Osteocyte (in vitro differentiated cells): ENCODE measurements at regions not wholly inside any gene's neighbourhood (a gene's known extent, or its start where the extent isn't known, plus 50 kb on each side); places are given as distances from the start of the nearest gene placed in this dataset.

ENCODE experiments used
- DNase-seq: peaks from one replicate; pipeline ENCODE4 v3.0.0; 2021; ENCODE audit warnings: mixed read lengths; ENCODE audit not compliant: unreplicated experiment; ENCODE audit errors: extremely low spot score
- H3K27ac Mint-ChIP-seq: one replicate; pipeline ENCODE4 v1.8.0; 2021; ENCODE audit warnings: mild to moderate bottlenecking, mixed read lengths; ENCODE audit not compliant: unreplicated experiment
- H3K27me3 Mint-ChIP-seq: one replicate; pipeline ENCODE4 v1.8.0; 2021; ENCODE audit warnings: mixed read lengths; ENCODE audit not compliant: unreplicated experiment
- H3K36me3 Mint-ChIP-seq: one replicate; pipeline ENCODE4 v1.8.0; 2021; ENCODE audit warnings: mixed read lengths; ENCODE audit not compliant: unreplicated experiment
- H3K4me1 Mint-ChIP-seq: one replicate; pipeline ENCODE4 v1.8.0; 2021; ENCODE audit warnings: mixed read lengths; ENCODE audit not compliant: unreplicated experiment
- H3K4me3 Mint-ChIP-seq: one replicate; pipeline ENCODE4 v1.8.0; 2021; ENCODE audit warnings: mild to moderate bottlenecking, moderate library complexity, mixed read lengths; ENCODE audit not compliant: unreplicated experiment
- H3K9me3 Mint-ChIP-seq: one replicate; pipeline ENCODE4 v1.8.0; 2021; ENCODE audit warnings: mixed read lengths; ENCODE audit not compliant: unreplicated experiment
- TF ChIP-seq, protein P1 (sequence below): fragments of 200-600 bp; sonication (generic); IDR thresholded peaks from 2 replicates; pipeline ENCODE4 v1.5.0; 2021; ENCODE audit warnings: antibody characterized with exemption, mild to moderate bottlenecking, moderate library complexity

DNA sequence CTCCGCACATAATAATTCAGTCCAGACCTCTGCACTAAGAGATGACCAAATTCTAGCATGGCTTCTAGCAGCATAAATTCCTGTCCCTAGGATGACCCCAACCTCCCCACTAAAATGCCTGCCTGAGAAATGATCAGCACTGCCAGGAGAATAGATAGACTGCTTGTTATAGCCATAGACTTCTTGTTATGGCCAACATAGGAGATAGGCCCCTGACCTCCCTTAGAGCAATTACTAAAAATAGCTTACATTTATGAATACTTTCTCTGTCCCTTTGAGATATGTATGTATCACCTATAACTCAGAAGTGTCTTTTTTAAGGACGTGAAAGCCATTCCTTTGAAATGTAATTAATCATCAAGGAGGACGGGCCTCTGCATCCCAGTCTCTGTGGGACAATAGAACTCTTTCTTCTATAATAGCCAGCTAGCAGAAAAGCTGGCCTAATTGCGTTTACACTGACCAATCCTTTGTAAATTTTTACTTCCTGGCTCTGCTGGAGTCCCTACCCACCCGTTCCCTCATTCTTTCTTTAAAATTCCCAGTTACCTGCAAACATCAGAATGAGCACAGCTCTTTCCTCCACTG lies 1002.7 kb downstream of the CDH18 start:
- no peaks in the 10 kb centered on the region for H3K4me1 Mint-ChIP-seq
- no peak for DNase-seq
- no peaks in the 10 kb centered on the region for H3K36me3 Mint-ChIP-seq
- TF ChIP-seq, protein P1, sequence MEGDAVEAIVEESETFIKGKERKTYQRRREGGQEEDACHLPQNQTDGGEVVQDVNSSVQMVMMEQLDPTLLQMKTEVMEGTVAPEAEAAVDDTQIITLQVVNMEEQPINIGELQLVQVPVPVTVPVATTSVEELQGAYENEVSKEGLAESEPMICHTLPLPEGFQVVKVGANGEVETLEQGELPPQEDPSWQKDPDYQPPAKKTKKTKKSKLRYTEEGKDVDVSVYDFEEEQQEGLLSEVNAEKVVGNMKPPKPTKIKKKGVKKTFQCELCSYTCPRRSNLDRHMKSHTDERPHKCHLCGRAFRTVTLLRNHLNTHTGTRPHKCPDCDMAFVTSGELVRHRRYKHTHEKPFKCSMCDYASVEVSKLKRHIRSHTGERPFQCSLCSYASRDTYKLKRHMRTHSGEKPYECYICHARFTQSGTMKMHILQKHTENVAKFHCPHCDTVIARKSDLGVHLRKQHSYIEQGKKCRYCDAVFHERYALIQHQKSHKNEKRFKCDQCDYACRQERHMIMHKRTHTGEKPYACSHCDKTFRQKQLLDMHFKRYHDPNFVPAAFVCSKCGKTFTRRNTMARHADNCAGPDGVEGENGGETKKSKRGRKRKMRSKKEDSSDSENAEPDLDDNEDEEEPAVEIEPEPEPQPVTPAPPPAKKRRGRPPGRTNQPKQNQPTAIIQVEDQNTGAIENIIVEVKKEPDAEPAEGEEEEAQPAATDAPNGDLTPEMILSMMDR = no peak
- H3K4me3 Mint-ChIP-seq = no peak overlapping the region
- H3K9me3 Mint-ChIP-seq = peaks cover 13% of the 10 kb centered on the region
- no peaks in the 10 kb centered on the region for H3K27me3 Mint-ChIP-seq
- H3K27ac Mint-ChIP-seq = no peak overlapping the region

DNA sequence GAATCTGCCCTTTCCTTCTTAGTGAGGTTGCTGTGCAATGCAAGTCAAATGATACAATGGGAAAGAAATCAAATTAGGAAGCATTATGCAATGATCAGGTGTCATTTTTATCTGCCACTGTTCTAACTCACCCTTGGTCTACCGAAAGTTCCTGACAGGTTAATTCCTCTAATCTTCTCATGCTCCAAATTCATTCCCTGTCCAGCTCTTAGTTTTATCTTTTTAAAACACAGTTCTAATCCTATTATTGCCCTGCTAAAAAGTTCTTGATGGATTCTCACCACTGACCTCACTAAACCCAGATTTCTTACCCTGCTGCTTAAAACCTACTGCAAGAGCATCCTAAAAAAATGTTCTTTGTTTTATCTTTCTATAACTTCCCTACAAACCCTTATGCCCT lies 1000.9 kb downstream of the CDH18 start:
- H3K4me1 Mint-ChIP-seq = no peaks in the 10 kb centered on the region
- no peak for DNase-seq
- no peak overlapping the region for H3K27ac Mint-ChIP-seq
- no peaks in the 10 kb centered on the region for H3K27me3 Mint-ChIP-seq
- H3K9me3 Mint-ChIP-seq = peaks cover 11% of the 10 kb centered on the region
- no peak overlapping the region for H3K4me3 Mint-ChIP-seq
- TF ChIP-seq, protein P1 = no peak
- no peaks in the 10 kb centered on the region for H3K36me3 Mint-ChIP-seq

DNA sequence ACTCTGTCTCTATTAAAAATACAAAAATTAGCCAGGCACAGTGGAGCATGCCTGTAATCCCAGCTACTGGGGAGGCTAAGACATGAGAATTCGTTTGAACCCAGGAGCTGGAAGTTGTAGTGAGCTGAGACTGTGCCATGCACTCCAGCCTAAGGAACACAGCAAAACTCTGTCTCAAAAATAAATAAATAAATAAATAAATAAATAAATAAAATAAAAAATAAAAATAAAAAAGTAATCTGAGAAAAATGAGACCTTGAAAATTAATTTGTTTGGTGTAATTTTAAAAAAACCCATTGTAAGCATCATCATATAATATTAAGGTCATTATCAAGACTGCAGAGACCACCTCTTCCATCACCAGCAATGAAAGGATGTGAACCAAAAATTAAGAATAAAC lies 997.1 kb downstream of the CDH18 start:
- Mint-ChIP-seq H3K9me3 (no peaks in the 10 kb centered on the region), H3K4me1 (no peaks in the 10 kb centered on the region), H3K4me3 (no peak overlapping the region), H3K27ac (no peak overlapping the region), H3K36me3 (no peaks in the 10 kb centered on the region), H3K27me3 (no peaks in the 10 kb centered on the region)
- DNase-seq = no peak
- TF ChIP-seq, protein P1 = no peak

DNA sequence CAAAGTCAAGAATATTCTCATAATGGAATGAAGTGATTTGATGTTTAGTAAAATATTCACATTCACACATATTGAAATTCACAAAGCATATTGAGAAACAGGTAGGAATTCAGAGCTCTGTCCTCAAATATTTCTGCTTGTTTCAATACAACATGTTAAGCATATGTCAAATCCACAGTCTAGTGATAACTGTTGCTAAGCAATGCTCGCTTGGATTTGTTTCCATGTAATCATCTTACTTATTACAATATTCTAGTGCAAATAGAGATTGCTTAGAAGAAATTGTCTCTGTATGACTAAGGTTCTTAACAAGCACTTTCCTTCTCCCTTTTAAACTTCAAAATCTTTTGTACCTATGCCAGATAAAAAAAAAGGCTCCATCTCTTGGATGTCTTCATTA lies 995.7 kb downstream of the CDH18 start:
- DNase-seq = no peak
- Mint-ChIP-seq H3K27ac (no peak overlapping the region), H3K4me3 (no peak overlapping the region), H3K27me3 (no peaks in the 10 kb centered on the region), H3K4me1 (no peaks in the 10 kb centered on the region), H3K36me3 (no peaks in the 10 kb centered on the region), H3K9me3 (no peaks in the 10 kb centered on the region)
- TF ChIP-seq, protein P1 = no peak

DNA sequence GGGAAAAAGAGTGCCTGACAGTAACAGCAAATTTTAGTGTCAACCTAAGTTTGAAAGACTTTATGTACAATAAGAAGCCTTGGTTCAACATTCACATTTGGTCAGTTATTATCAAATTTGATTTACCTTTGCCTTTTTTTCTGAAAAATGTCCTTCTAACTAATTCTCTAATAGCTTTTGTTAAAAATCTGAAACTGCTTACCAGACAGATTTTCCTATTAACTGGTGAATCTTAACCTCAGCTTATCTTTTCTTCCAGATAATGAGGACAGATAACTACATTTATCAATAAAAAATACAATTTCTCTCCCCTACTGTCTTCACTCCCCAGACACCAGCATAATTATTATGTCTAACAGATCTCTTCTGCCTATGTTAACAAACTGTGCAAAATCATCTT lies 988.5 kb downstream of the CDH18 start:
- peaks cover 5% of the 10 kb centered on the region for H3K9me3 Mint-ChIP-seq
- DNase-seq = no peak
- H3K27ac Mint-ChIP-seq = no peak overlapping the region
- TF ChIP-seq, protein P1 = no peak
- no peaks in the 10 kb centered on the region for H3K36me3 Mint-ChIP-seq
- H3K27me3 Mint-ChIP-seq = no peaks in the 10 kb centered on the region
- no peaks in the 10 kb centered on the region for H3K4me1 Mint-ChIP-seq
- no peak overlapping the region for H3K4me3 Mint-ChIP-seq
